ENCODE measurements at regions not wholly inside any gene's neighbourhood (a gene's known extent, or its start where the extent isn't known, plus 50 kb on each side); places are given as distances from the start of the nearest gene placed in this dataset.

GRCh38 chr3:117131259-117131658 lies 421.7 kb downstream of the TUSC7 start:
- DNase-seq, result no peak

DNA sequence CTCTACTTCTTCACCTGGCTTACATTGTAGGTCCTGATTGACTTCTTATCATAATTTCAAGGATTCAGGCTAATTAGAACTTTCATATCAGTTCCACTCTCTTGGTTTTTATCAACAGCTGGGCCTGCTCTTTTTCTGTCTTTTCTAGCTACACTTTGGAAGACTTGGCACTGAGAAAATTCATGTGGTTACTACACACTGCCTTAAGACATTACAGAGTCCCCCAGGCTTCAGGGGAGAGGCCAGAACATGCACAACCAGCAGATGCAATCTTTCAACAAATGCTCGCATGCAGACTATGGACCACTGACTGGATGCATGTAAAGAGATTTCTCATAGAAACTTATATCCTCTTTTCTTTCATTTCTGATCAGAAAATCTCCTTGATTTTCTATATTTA lies 423.5 kb downstream of the TUSC7 start:
- DNase-seq, result no peak

- DNase-seq, result no peak
Observed at GRCh38 chr3:117135207-117135606, 425.6 kb downstream of the TUSC7 start.

GRCh38 chr3:117136003-117136402 lies 426.4 kb downstream of the TUSC7 start:
- DNase-seq, result no peak

DNA sequence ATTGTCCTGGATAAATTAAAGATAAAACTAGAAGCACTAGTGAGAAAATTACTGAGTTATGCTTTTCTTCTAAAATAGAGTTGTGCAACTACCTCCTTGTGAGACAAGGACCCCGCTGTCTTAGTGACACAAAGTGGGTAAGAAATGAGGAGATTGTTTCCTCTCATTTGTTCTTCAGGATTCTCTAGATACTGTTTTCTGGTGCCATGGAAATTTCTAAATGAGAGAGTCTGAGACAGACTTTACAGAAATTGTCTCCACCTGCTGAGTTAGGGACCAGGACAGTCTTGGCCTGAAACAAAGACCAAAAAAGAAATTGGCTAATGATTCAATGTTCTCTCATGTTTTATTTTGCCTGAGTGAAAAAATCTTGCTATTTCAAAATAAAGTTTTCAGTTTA lies 427.5 kb downstream of the TUSC7 start:
- DNase-seq, result no peak

GRCh38 chr3:117139681-117140080 lies 430.1 kb downstream of the TUSC7 start:
- DNase-seq, result no peak

- no peak for DNase-seq
Observed at GRCh38 chr3:117141812-117142211, 432.2 kb downstream of the TUSC7 start.

- DNase-seq, result peak; percentile 13
Observed at GRCh38 chr3:117144853-117145252, 435.3 kb downstream of the TUSC7 start.

GRCh38 chr3:117145677-117146076 lies 436.1 kb downstream of the TUSC7 start:
- no peak for DNase-seq

GRCh38 chr3:117146571-117146970 lies 437.0 kb downstream of the TUSC7 start:
- DNase-seq, result no peak

DNA sequence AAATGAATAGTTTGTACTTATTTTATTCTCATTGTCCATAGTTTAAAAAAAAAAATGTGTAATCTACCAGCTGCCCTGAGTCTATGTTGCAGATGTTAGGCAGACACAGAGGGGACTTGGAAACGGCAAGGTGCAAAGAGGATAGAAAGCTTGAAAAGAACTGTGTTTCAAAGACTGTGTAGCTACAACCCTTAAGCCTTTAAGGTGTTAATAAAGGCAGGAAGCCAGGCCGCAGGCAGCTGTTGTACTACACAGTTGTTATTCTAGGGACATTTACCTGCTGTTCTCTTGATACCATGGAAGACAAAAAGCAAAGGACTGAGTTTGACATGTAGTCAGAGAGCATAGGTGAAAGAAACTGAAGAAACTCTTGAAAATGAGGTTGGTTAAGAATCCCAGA lies 440.0 kb downstream of the TUSC7 start:
- DNase-seq, result no peak

DNA sequence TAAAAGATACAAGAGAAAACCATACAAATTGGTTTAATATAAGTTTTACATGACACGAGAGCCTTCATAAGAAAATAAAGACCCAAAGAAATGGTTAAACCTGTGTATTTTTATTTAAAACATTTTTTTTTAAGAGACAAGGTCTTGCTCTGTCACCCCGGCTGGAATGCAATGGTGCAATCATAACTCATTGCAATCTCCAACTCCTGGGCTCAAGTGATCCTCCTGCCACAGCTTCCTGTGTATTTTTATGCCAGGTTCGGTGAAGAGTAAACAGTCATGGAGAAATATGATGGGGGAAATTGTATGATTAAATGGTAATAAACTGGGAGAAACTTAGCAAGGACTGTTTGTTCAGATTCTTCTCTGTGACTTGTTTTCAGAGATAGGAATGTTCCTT lies 441.0 kb downstream of the TUSC7 start:
- DNase-seq, result no peak

- no peak for DNase-seq
Observed at GRCh38 chr3:117160176-117160575, 450.6 kb downstream of the TUSC7 start.

- no peak for DNase-seq
Observed at GRCh38 chr3:117161816-117162215, 452.2 kb downstream of the TUSC7 start.

DNA sequence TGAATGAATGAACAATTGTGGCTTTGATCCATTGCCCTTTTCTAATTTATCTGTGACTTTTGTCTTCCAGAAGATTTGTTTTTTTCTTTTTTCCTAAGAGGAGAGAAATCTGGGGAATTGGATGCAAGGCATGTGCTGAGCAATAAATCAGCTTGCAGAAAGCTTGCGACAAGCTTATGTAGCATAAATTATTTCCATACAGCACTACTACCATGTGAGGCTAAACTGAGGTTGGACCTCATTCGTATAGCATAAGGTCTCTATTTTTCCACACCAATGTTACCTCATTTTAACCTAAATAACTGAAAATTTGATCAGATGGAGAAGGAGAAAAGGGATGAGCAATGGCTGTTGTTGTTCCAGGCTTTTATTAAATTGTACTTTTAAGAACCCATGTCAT lies 455.6 kb downstream of the TUSC7 start:
- no peak for DNase-seq

DNA sequence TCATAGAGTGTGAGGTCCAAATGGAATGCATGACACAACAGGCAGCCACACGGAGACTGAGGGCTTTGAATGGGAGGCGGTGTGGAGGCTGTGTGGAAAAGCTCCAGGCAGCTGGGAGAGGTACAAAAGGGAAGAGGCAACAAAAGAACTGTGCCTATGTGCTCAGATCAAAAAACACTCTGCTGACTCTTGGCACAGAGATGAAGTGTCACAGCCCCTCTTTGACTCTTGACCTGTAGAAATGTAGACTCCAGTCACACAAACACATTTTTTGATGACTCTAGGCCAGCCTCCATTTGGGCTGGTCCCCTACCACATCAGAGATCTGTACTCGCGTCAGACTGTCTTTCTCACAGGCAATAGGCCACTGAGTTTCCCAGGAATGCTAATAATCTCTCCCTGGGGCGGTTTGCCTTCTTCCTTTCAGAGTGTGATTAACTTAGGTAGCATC lies 456.0 kb downstream of the TUSC7 start:
- no peak for DNase-seq

- DNase-seq, result no peak
Observed at GRCh38 chr3:117168896-117169295, 459.3 kb downstream of the TUSC7 start.

DNA sequence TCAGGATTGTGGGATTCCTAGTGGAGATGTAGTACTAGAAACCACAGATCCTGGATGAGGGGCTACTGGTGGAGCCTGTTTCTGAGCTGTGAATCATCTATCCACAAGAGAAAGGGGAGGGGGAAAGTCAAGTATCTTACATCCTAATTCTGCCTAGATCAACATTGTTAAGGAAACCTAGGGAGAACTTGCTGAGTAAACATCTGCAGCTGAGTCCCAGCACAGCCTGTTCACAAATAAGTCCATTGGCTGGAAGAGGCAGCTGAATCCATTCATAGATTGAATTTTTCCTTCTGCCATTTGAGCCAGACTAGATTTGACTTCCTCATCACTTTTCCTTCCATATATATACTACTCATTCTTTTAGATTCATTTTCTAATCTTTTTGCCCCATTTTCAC lies 460.5 kb downstream of the TUSC7 start:
- DNase-seq, result no peak

DNA sequence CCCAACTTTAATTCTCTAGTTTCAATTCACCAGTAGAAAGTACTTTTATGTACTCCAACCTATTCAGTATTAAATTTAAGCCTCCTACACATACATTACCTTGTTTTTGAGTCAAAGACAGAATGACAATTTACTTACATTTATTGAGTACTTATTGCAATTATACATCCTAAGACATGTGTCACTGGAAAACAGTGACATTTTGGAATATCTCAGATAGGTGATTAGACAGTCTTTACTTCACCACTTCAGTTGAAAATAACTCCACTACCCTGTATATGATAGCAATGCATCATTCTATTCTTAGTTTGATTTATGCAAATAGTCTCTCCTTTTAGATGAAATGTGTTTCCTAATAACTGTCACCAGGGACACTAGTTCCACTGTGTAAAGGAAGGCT lies 461.5 kb downstream of the TUSC7 start:
- no peak for DNase-seq

DNA sequence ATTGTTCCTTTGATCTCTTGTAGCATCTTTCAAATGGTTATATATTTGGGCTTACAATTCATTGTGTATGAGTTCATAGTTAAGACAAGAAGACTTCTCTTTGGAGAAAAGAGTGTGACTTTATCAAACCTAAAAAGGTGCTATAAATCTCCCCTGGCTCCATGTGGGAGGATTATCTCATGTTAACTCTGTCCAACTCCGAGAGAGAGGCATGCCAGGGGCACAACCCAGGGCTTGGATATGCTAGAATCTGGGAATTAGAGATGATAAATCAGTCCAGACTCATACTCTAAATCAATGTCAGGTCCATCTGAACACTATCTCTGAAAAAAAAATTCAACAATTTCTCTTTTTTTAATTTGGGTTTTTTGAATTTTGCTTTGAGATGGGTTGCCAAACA lies 462.8 kb downstream of the TUSC7 start:
- no peak for DNase-seq

DNA sequence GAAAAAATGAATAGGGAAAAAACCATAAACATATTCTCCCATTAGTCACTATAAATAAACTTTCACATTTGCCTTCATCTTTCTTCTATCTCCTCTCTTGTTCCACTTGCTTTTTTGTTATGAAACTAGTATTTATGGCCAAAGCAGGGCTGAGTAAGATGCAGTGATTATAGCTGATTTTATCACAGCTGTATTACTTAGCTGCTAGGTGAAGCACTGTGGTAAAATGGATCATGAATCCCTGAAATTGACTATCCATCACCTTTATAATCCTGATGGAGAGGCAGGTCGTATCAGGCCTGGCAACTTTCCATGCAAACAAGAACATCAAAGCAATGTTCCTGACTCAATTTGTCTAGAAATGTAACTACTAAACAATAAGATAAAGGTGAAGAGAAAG lies 471.6 kb downstream of the TUSC7 start:
- no peak for DNase-seq

- no peak for DNase-seq
Observed at GRCh38 chr3:117184574-117184973, 475.0 kb downstream of the TUSC7 start.

DNA sequence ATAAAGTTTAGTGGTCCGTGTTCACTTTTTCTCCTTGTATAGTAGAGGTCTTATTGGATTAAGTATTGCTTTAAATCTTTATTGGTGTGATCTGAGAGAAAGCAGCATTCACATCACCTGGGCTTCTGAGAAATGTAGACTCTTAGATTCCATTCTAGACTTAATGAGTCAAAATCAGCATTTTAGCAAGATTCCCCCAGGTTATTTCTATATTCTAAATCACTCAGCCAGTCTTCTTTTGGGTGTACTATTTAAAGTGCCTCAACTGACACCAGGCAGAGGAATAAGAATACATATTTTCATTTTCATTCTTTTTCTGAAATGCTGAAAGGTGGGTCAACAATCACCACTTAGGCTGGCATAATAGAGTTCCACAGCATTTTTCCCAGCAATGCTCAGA lies 481.7 kb downstream of the TUSC7 start:
- no peak for DNase-seq

- DNase-seq, result no peak
Observed at GRCh38 chr3:117192888-117193287, 483.3 kb downstream of the TUSC7 start.

DNA sequence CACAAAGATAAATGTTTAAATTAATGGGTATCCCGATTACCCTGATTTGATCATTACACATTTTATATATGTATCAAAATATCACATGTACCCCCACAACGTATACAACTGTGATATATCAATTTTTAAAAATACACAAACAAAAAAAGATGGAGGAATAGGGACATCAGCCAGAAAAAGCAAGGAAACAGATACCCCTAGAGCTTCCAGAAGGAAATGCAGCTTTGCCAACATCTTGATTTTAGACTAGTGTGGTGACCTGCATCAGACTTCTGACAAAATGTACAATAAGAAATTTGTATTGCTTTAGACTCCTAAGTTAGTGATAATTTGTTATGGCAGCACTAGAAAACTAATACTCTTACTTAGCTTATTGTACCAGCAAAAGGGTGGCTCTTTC lies 483.8 kb downstream of the TUSC7 start:
- DNase-seq, result no peak

DNA sequence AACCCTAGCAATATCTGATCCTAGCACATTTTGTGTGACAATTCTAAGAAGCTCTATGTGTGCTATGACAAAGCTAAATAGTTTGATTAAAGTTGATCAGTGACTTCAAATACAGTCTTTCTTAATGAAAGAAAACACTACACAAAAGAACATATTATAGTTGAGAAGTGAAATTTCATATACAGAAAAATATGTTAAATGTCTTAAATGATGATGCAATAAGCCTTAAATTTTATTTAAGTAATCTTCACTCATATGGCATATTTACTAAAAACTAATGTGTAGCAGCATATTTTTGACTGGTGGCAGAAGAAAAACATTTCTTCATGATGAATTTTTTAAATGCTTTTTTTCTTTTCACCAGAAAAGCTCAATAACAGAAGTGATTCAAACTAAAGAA lies 485.5 kb downstream of the TUSC7 start:
- DNase-seq, result no peak

All from hindlimb muscle (tissue), 1 donor.